ENCODE measurements at regions not wholly inside any gene's neighbourhood (a gene's known extent, or its start where the extent isn't known, plus 50 kb on each side); places are given as distances from the start of the nearest gene placed in this dataset.

DNA sequence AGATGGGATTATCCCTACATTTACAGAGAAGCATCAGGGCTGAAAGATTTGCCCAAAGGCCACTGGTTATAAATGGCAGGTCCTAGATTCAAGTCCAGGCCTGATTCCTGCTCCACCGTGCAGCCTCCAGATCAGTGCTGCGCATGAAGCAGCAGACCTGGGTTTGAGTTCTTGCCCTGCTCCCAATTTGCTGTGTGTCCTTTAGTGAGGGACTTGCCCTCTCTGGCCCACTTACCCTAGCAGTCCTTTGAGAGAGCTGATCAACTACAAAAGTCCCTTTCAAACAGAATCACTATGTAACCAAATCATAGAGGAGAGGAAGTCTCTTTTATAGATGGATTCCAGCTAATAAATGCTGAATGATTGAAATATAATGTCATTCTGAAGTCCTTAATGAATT lies 200.4 kb downstream of the RAB11FIP4 start:
- no peak for DNase-seq
- Histone ChIP-seq H3K27me3 (ENCODE audit: control insufficient read depth, insufficient read depth, low read length) (no peaks in the 10 kb centered on the region), H3K4me1 (ENCODE audit: control insufficient read depth, insufficient read depth, low read length) (no peaks in the 10 kb centered on the region), H3K36me3 (ENCODE audit: control insufficient read depth, insufficient read depth, low read length) (no peaks in the 10 kb centered on the region), H3K4me3 (ENCODE audit: low read length) (no peak overlapping the region), H3K9me3 (ENCODE audit: control insufficient read depth, low read depth, low read length) (no peaks in the 10 kb centered on the region), H3K27ac (ENCODE audit: low read length) (no peak overlapping the region)
- WGBS (ENCODE audit: insufficient coverage, low lambda C conversion rate), result no CpG with 5 or more reads among the region's 2 CpGs

- Histone ChIP-seq H3K4me3 (ENCODE audit: low read length) (no peak overlapping the region), H3K4me1 (ENCODE audit: control insufficient read depth, insufficient read depth, low read length) (no peaks in the 10 kb centered on the region), H3K9me3 (ENCODE audit: control insufficient read depth, low read depth, low read length) (no peaks in the 10 kb centered on the region), H3K36me3 (ENCODE audit: control insufficient read depth, insufficient read depth, low read length) (no peaks in the 10 kb centered on the region), H3K27me3 (ENCODE audit: control insufficient read depth, insufficient read depth, low read length) (no peaks in the 10 kb centered on the region), H3K27ac (ENCODE audit: low read length) (no peak overlapping the region)
- no CpG with 5 or more reads among the region's 4 CpGs for WGBS (ENCODE audit: insufficient coverage, low lambda C conversion rate)
- no peak for DNase-seq
Measured at GRCh38 chr17:31588512-31588911, 197.0 kb downstream of the RAB11FIP4 start.

GRCh38 chr17:31588034-31588433 lies 196.6 kb downstream of the RAB11FIP4 start:
- DNase-seq, result no peak
- Histone ChIP-seq H3K9me3 (ENCODE audit: control insufficient read depth, low read depth, low read length) (no peaks in the 10 kb centered on the region), H3K36me3 (ENCODE audit: control insufficient read depth, insufficient read depth, low read length) (no peaks in the 10 kb centered on the region), H3K4me3 (ENCODE audit: low read length) (no peak overlapping the region), H3K27ac (ENCODE audit: low read length) (no peak overlapping the region), H3K4me1 (ENCODE audit: control insufficient read depth, insufficient read depth, low read length) (no peaks in the 10 kb centered on the region), H3K27me3 (ENCODE audit: control insufficient read depth, insufficient read depth, low read length) (no peaks in the 10 kb centered on the region)
- no CpG with 5 or more reads among the region's 5 CpGs for WGBS (ENCODE audit: insufficient coverage, low lambda C conversion rate)

Data from large intestine (tissue), 3 donors.